CD1c-positive myeloid dendritic cell (primary cell): ENCODE measurements at regions not wholly inside any gene's neighbourhood (a gene's known extent, or its start where the extent isn't known, plus 50 kb on each side); places are given as distances from the start of the nearest gene placed in this dataset.
"Not testable (repeated sequence)": the region's sequence is repeated elsewhere in the genome, so short reads cannot be mapped to it uniquely, and the experiment has no call there.

ENCODE experiments used
- DNase-seq: peaks from one replicate; pipeline ENCODE4 v3.0.0-alpha.2; 2016; ENCODE audit errors: extremely low spot score

GRCh38 chr4:23097251-23097650 lies 404.5 kb downstream of the GBA3 start:
- DNase-seq: no peak

- DNase-seq: peak; percentile 5
Observed at GRCh38 chr4:23091711-23092110, 399.0 kb downstream of the GBA3 start.

- DNase-seq: no peak
Observed at GRCh38 chr4:23085249-23085568, 392.5 kb downstream of the GBA3 start.

GRCh38 chr4:23084559-23085248 lies 392.0 kb downstream of the GBA3 start:
- no peak for DNase-seq

GRCh38 chr4:23083391-23083790 lies 390.7 kb downstream of the GBA3 start:
- DNase-seq: no peak

GRCh38 chr4:23080171-23080570 lies 387.4 kb downstream of the GBA3 start:
- DNase-seq: not testable (repeated sequence)

- DNase-seq: no peak
Observed at GRCh38 chr4:23070848-23071570, 378.3 kb downstream of the GBA3 start.

GRCh38 chr4:23068756-23069155 lies 376.0 kb downstream of the GBA3 start:
- no peak for DNase-seq

- no peak for DNase-seq
Observed at GRCh38 chr4:23068287-23068686, 375.6 kb downstream of the GBA3 start.

GRCh38 chr4:23062188-23062587 lies 369.5 kb downstream of the GBA3 start:
- DNase-seq: no peak

GRCh38 chr4:23061431-23061830 lies 368.7 kb downstream of the GBA3 start:
- no peak for DNase-seq

GRCh38 chr4:23060776-23061175 lies 368.0 kb downstream of the GBA3 start:
- no peak for DNase-seq

GRCh38 chr4:23058165-23058776 lies 365.5 kb downstream of the GBA3 start:
- DNase-seq: no peak

- DNase-seq: no peak
Observed at GRCh38 chr4:23041501-23041900, 348.8 kb downstream of the GBA3 start.

- no peak for DNase-seq
Observed at GRCh38 chr4:23040539-23040938, 347.8 kb downstream of the GBA3 start.

GRCh38 chr4:23039818-23040217 lies 347.1 kb downstream of the GBA3 start:
- no peak for DNase-seq

- no peak for DNase-seq
Observed at GRCh38 chr4:23038626-23039491, 346.1 kb downstream of the GBA3 start.

GRCh38 chr4:23036921-23037495 lies 344.3 kb downstream of the GBA3 start:
- DNase-seq: no peak

GRCh38 chr4:23036503-23036902 lies 343.8 kb downstream of the GBA3 start:
- DNase-seq: no peak

GRCh38 chr4:23035521-23036056 lies 342.9 kb downstream of the GBA3 start:
- no peak for DNase-seq

GRCh38 chr4:23034731-23035130 lies 342.0 kb downstream of the GBA3 start:
- no peak for DNase-seq

- DNase-seq: no peak
Observed at GRCh38 chr4:23033796-23034195, 341.1 kb downstream of the GBA3 start.
